NB4 (cell line): ENCODE measurements at regions not wholly inside any gene's neighbourhood (a gene's known extent, or its start where the extent isn't known, plus 50 kb on each side); places are given as distances from the start of the nearest gene placed in this dataset.

Source experiments
- CTCF ChIP-seq: IDR thresholded peaks from one replicate; pipeline ENCODE4 v1.5.1; 2012; ENCODE audit warnings: low read depth, low read length
- MYC ChIP-seq: IDR thresholded peaks from 2 replicates; pipeline ENCODE4 v1.6.1; 2011; ENCODE audit warnings: low read depth, low read length
- POLR2A ChIP-seq: IDR thresholded peaks from 2 replicates; pipeline ENCODE4 v1.6.1; 2011; ENCODE audit warnings: mild to moderate bottlenecking; ENCODE audit not compliant: insufficient read length; ENCODE audit errors: extremely low read depth

- no peak for TF ChIP-seq CTCF
- TF ChIP-seq POLR2A: no peak
- 0 out of 2 replicates have a peak, but pooled peaks have one; percentile 36 for TF ChIP-seq MYC
These were observed 92.3 kb upstream of the MRPS22 start for GRCh38 chr3:139251529-139251928.
